Hippocampal formation (tissue), 2 donors: ENCODE measurements at regions not wholly inside any gene's neighbourhood (a gene's known extent, or its start where the extent isn't known, plus 50 kb on each side); places are given as distances from the start of the nearest gene placed in this dataset.

Source experiments
- DNase-seq, 2 donors: peaks; one replicate each; lab custom pipeline; 2025; lab: John Stamatoyannopoulos, UW

- no peak for DNase-seq
Observed at GRCh38 chr13:73704587-73704986, 429.6 kb downstream of the KLF12 start.

GRCh38 chr13:73703606-73704005 lies 430.6 kb downstream of the KLF12 start:
- no peak for DNase-seq

GRCh38 chr13:73702419-73703071 lies 431.7 kb downstream of the KLF12 start:
- DNase-seq, result no peak

DNA sequence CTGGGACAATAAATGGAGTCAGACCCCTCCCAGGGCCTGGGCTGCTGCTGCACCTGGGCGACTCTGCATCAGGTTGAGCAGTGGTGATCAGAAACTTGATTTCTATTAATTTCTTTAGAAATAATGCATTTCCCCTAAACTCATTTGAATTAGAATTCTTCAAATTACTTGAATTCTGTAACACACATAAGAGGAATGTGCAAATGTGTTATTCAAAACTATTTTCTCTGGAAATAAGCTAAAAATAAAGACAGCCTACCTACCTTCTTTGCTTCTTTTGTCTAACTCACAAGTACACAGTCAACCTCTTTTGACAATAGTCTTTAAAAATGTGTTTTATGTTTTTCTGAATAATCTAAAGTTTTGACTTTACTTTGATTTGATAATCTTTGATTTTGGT lies 433.0 kb downstream of the KLF12 start:
- no peak for DNase-seq

GRCh38 chr13:73698859-73699258 lies 435.3 kb downstream of the KLF12 start:
- no peak for DNase-seq

GRCh38 chr13:73697166-73697565 lies 437.0 kb downstream of the KLF12 start:
- no peak for DNase-seq

DNA sequence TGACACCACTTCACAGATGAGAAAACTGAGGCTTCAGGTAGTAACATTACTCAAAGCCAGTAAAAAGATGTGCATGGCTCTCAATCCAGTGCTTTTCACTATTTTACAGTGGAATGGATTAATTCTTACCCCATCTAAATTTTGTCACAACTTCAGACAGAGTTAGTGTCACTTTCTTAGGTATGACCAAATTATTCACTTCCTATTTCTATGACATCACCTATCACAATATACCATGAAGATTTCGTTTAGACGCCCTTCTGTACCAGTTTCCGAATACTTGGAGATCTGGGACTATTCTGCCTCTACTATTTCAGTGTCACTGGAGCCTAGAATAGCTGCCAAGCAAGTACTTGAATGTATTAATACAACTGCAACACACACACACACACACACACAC lies 437.5 kb downstream of the KLF12 start:
- DNase-seq, result no peak

- DNase-seq, result no peak
Observed at GRCh38 chr13:73696271-73696670, 437.9 kb downstream of the KLF12 start.

DNA sequence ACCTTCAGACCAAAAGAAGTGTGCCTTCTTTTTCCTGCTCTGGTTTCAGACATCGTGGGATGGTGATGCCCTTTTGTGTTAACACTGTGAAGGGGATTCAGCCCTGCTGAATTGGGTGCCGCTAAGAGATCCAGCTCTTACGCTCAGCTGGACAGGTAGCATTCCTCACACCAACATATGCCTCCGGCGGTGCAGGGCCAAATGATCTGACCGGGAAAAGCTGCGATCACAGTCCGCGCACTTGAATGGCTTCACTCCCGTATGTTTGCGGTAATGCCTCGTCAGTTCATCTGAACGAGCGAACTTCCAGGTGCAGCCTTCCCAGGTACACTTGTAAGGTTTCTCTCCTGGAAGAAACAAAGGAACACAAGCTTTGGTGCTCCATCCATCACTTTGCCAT lies 438.9 kb downstream of the KLF12 start:
- no peak for DNase-seq

DNA sequence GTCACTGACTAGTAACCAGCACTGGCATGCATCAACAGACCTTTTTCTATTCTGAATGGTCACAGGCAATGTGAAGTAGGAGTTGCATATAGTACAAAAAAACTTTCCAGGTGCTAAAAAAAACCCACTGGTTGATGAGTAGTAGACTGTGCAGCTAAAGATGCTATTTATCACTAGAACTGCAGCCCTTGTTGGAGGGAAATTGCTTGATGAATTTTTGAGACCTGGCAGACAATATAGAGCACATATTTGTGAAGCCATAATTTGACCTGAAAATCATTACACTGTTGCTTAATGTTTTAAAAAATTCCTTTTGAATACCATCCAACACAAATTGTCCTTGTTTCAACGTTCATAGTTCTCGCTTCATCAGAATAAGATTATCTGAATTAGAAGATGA lies 441.0 kb downstream of the KLF12 start:
- no peak for DNase-seq

DNA sequence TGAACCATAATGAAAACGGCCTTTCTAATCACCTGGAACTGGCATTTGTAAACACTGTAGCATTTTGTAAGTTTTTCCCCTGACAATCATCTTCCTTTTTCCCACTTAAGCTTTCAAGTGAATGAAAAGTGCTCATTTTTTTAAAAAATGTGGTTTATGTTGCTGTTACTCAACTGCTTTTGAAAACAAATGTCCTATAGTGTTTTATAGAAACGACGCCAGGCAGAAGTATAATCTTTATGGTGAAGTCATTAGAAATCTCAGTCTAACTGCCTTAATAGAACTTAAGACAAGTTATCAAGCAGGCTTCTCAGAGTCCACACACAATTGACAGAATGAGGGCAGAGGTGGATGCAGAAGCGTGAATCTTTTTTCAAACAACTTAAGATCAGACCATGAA lies 442.3 kb downstream of the KLF12 start:
- no peak for DNase-seq

- DNase-seq, result no peak
Observed at GRCh38 chr13:73687929-73688328, 446.3 kb downstream of the KLF12 start.

DNA sequence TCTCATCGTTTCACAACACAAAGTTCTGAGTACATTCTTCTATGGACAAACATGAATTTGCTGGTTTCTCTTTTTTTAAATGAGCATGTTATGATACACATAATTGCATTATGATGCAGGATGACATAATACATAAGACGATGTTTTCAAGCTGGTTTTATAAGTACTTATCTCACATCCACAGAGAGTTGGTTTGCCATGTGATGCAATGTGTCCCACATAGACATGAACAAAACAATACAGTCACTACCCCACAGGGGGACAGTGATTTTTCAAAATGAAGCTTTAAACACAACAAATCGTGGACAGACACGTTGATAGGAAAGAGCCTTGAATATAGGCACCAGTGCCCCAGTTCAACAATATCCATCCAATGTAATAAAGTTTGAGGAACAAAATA lies 447.1 kb downstream of the KLF12 start:
- DNase-seq, result no peak

DNA sequence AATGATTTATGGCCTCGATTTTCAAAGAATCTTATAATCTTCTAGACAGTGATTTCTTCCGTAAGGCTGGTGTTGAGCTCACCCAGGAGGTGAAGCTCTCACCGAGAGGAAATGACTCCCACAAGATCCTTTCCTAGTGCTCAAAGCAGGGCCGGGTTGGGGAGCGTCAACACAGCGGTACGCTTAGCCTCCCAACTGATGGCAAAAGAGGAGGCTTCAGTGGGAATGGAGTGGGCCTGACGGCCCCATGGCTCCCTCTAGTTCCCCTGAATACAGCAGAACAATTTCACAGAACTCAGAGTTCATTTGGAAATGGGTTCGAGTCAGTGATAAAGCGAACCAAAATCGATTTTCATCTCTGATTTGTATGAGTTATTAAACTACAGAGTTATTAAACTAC lies 449.5 kb downstream of the KLF12 start:
- no peak for DNase-seq

- no peak for DNase-seq
Observed at GRCh38 chr13:73684286-73684685, 449.9 kb downstream of the KLF12 start.

DNA sequence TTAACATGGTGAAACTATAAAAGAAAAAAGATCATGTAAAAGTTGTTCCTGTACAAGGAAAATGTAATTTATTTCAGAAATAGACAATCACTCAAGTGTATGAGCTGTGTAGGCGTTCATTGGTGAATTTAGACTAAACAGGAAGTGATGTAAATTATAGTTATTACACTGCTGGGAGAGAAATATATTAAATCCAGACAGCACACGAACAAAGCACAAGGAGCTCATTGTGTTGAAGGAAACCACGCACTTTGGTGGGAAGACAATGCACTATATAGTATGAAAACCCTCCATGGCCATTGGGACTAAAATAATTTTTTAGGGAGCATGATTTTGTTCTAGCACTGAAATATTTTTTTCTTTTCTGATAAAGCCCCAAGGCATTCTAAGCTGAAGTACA lies 450.5 kb downstream of the KLF12 start:
- no peak for DNase-seq

GRCh38 chr13:73681779-73682178 lies 452.4 kb downstream of the KLF12 start:
- DNase-seq, result no peak

DNA sequence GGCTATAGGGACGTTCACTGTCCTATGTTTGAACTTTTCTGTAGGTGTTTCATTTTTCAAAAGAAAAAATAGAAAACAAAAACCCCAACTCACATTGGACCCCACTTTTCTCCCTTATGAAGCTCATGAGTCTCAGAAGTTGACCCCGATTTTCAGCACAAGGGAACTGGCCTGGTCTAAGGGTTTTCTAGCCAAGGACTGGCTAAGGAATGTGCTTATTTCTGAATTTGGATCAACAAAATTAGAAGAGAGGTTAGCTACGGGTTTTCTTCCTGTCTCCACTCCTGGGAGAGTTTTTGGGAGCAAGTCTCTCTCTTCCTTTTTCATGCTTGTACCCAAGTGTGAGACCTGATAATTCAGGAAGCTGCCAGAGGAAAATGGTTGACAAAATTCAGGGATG lies 453.2 kb downstream of the KLF12 start:
- DNase-seq, result no peak

DNA sequence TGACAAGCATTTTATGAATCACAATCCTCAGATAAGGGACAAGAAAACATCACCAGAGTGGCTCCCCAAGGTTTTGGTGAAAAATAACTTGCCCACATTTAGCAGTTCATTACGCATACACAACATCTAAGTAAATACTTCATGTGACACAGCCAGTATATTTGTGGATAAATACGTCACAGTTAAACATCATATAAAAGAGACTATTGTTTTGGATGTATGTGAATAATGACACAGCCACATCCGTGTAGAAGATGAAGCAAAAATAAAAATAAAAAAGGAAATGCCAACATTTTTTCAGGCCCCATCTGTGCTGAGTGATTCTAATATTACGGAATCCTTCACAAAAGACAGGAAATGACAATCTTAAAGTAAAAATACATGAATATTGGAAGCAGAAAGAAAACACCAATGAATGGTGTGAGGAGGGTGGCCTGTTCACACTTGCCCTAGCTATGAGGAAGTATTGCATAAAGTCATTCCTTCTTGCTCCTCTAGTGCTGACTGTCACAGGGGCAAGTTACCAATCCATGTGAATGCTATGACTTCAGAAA lies 457.1 kb downstream of the KLF12 start:
- DNase-seq, result no peak

- DNase-seq, result no peak
Observed at GRCh38 chr13:73676550-73677047, 457.6 kb downstream of the KLF12 start.

GRCh38 chr13:73675821-73676220 lies 458.4 kb downstream of the KLF12 start:
- no peak for DNase-seq

GRCh38 chr13:73674570-73674969 lies 459.6 kb downstream of the KLF12 start:
- DNase-seq, result no peak

GRCh38 chr13:73673931-73674330 lies 460.3 kb downstream of the KLF12 start:
- DNase-seq, result no peak

DNA sequence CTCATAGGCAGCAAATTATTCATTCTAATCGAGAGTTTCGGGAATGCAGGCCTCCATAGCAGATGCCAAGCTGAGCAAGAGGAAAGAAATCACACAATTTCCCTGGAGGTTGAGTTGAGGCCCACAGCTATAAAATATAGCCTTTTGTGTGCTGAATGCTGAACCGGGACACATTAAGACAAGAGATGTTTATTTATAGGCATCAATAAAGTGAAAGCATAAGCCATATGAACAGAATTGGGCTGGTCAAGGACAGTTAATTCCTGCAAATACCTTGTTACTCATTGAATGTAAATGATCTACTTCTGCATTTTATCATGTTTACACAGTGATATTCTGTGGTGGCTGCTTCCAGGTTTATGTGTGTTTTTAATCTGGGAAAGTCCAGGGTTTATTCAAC lies 461.7 kb downstream of the KLF12 start:
- no peak for DNase-seq
